Urothelium cell line (cell line): ENCODE measurements at regions not wholly inside any gene's neighbourhood (a gene's known extent, or its start where the extent isn't known, plus 50 kb on each side); places are given as distances from the start of the nearest gene placed in this dataset.
"Not testable (repeated sequence)": the region's sequence is repeated elsewhere in the genome, so short reads cannot be mapped to it uniquely, and the experiment has no call there.

Experiments used
- DNase-seq: peaks from one replicate; pipeline ENCODE4 v3.0.0; 2011; ENCODE audit warnings: low spot score, mixed read lengths
- FAIRE-seq: peaks from 2 replicates; lab custom pipeline; 2011; peaks lifted over from hg19 to GRCh38; lab: Jason Lieb, UNC

GRCh38 chr1:67908250-67908936 is 75.1 kb upstream of the GNG12 start:
- FAIRE-seq (no peak), DNase-seq (no peak)

- not testable (repeated sequence) for FAIRE-seq, DNase-seq
Observed at GRCh38 chr1:67907467-67907866, 74.2 kb upstream of the GNG12 start.

GRCh38 chr1:67906015-67906414 is 72.7 kb upstream of the GNG12 start:
- DNase-seq, FAIRE-seq: not testable (repeated sequence)

GRCh38 chr1:67902546-67903223 is 69.4 kb upstream of the GNG12 start:
- not testable (repeated sequence) for FAIRE-seq, DNase-seq

GRCh38 chr1:67898033-67898726 is 64.9 kb upstream of the GNG12 start:
- DNase-seq (no peak), FAIRE-seq (no peak)

GRCh38 chr1:67897270-67897949 is 64.1 kb upstream of the GNG12 start:
- DNase-seq (no peak), FAIRE-seq (no peak)

GRCh38 chr1:67896826-67897225 is 63.6 kb upstream of the GNG12 start:
- DNase-seq, result no peak
- no peak for FAIRE-seq

- DNase-seq (no peak), FAIRE-seq (no peak)
Observed at GRCh38 chr1:67894981-67895735, 61.9 kb upstream of the GNG12 start.

GRCh38 chr1:67893126-67893495 is 59.8 kb upstream of the GNG12 start:
- no peak for DNase-seq
- FAIRE-seq, result no peak

- no peak for DNase-seq
- no peak for FAIRE-seq
Observed at GRCh38 chr1:67892476-67893125, 59.3 kb upstream of the GNG12 start.

- FAIRE-seq, result no peak
- no peak for DNase-seq
Observed at GRCh38 chr1:67890857-67891256, 57.6 kb upstream of the GNG12 start.

- DNase-seq, result peak; percentile 85
- FAIRE-seq, result no peak
Observed at GRCh38 chr1:67889953-67890567, 56.8 kb upstream of the GNG12 start.

- FAIRE-seq (no peak), DNase-seq (no peak)
Observed at GRCh38 chr1:67889466-67889865, 56.2 kb upstream of the GNG12 start.

- DNase-seq (no peak), FAIRE-seq (no peak)
Observed at GRCh38 chr1:67888216-67889106, 55.2 kb upstream of the GNG12 start.

- no peak for DNase-seq
Observed at GRCh38 chr1:67887146-67887545, 53.9 kb upstream of the GNG12 start.

GRCh38 chr1:67886076-67886475 is 52.8 kb upstream of the GNG12 start:
- no peak for FAIRE-seq
- no peak for DNase-seq

More at GRCh38 chr1:67887146-67887545, 53.9 kb upstream of the GNG12 start:
- no peak for FAIRE-seq

GRCh38 chr1:67883069-67883468 is 49.8 kb upstream of the GNG12 start:
- FAIRE-seq (no peak), DNase-seq (peak; percentile 50)
